IPS-NIHi7 (cell line): ENCODE measurements at regions not wholly inside any gene's neighbourhood (a gene's known extent, or its start where the extent isn't known, plus 50 kb on each side); places are given as distances from the start of the nearest gene placed in this dataset.
A peak's percentile ranks its signal among the peaks of the same experiment; 100 is the strongest.

Experiments
- DNase-seq: peaks from one replicate; pipeline ENCODE4 v3.0.0; 2012; ENCODE audit warnings: mixed read lengths; ENCODE audit errors: extremely low spot score

DNA sequence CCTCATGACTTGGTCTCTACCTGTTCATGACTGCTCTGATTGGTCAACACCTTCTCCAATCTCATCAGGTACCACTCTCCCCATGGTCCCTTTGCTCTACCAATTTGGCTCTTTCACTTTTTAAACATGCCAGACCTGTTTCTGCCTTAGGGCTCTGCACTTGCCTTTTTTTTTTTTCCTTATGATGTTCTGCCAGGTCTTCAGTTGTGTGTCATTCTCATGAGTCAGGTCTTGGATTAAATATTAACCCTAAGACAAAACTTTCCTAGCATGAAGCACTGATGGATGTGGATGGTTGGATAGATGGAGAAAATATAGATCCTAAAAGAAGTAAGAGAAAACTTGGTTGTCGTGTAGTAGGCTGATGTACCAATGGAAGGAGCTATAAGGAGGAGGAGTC lies 219.3 kb downstream of the TTC32 start:
- DNase-seq = no peak

DNA sequence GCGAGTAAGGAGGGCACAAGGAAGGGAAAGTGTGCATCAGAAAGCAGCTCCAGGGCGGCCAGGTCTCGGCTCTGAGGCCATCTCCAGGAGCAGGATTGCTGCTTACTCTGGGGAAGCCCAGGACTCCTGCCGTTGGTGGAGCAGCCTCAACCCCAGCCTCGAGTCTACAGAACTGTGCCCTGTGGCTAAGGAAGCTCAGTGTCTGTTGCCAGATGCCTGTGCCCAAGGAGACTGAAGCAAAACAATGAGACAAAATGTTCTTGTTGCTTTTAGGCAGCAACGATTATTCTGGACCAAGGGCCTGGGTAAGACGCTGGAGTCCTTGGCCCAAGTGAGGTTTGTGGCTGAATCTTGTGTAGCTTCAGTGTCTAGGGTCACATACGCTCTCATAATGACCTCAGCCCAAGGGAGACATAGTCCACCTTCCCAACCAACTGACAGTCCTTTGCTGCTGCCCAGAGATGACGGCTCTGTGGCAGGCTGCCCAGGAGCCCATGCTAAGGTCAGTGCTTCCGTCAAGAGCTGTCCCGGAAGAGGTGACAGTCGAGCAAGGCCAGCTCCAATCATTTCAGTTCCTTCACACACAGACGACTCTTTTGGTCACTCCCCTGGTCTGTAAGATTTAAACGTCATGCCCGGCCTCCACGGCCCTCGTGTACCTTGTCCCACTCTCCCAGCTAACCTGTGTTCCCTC lies 223.8 kb downstream of the TTC32 start:
- DNase-seq = no peak

DNA sequence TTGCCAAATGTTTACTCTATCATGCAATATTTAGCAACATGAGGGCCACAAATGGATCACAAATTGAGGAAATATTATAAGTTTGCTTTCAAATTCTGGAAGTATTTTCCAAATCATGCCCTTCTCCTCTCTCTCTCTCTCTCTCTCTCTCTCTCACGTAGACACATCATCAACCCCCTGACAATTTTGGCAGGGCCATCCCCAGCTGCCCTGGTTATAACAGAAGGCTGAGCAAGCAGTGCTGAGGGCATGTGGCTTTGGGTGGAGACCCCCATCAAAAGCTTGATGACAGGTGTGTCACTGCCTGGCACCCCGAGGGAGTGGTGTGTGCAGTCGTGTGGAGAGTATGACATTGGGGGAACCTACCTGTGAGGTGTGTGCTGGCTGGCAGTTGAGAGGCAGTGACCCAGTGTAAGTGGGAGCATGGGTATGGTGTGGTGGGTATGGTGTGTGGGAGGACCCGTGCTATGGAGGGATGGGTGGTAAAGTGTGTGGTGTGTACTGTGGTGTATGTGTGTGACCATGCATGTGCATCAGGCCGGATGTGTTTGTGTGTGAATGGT lies 224.5 kb downstream of the TTC32 start:
- DNase-seq = no peak

DNA sequence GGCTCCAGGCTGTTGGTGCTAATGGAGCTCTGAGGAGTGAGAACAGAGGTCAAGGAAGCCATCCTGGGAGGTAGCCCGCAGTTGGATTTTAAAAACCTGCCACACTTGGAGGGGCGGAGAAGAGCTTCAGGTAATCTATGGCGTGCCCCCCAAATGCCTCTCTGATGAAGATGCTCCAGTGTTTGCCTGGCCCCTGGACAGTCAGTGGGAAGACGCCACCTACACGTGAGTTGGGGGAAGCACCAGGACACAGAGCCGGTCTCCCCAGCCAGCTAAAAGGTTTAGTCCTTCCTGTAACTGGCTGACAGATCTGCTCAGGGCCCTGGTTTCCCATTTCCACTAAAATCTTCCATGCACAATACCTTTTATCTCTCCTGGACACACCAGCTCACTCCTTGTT lies 225.0 kb downstream of the TTC32 start:
- peak; percentile 74 for DNase-seq

DNA sequence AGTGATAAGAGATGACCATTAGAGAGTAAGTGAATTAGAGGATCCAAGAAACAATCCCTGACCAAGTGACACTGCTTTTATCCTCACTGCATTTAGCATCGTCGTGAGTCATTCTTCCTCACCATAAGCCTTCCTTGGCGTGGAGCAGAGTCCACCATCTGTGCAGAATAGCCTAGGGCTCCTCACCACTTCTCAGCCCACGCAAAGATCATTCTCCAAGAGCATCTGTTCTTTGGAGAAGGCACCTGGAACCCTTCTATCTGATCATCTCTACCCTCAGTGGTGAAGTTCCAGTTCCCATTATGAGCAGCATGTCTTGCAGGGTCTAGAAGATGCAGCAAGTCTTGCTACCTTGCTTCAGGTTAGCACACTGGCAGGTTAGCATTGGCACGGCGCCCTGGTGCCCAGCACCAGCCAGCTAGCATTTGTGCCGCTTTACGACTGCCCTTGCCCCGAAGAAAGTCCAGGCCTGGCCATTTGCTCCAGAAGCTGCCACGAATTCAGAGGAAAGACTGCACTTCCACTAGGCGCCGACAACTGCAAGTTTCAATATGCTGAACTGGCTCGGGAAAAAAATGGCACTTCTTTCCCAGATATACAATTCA lies 225.8 kb downstream of the TTC32 start:
- DNase-seq = no peak

DNA sequence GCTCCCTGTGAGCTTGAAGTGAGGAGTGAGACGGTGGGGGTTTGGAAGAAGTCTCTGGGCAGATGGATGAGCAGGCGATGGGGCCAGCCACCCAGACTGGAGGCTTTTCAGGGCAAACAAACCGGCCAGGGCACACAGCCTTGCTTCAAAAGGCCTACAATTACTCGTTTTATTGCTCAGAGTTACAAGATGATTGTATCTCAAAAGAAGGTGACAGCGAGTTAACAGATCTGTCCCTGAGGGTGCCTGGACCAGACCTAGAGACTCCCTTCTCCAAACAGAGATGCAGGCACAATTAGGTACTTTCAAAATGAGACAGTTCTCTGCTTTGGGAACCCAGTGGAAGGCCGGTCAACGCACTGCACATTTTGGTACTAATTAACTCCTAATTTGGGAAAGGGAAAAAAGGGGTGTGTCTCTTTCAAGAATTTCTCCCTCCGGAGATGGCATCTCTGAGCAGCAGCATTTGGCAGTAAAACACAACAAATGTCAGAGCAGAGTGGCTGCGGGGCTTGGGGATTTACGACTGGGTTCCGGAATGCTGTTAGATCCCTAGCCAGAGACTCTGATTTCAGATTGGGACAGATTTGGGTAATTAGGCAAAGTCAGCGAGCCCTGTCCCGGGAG lies 226.7 kb downstream of the TTC32 start:
- DNase-seq = no peak

DNA sequence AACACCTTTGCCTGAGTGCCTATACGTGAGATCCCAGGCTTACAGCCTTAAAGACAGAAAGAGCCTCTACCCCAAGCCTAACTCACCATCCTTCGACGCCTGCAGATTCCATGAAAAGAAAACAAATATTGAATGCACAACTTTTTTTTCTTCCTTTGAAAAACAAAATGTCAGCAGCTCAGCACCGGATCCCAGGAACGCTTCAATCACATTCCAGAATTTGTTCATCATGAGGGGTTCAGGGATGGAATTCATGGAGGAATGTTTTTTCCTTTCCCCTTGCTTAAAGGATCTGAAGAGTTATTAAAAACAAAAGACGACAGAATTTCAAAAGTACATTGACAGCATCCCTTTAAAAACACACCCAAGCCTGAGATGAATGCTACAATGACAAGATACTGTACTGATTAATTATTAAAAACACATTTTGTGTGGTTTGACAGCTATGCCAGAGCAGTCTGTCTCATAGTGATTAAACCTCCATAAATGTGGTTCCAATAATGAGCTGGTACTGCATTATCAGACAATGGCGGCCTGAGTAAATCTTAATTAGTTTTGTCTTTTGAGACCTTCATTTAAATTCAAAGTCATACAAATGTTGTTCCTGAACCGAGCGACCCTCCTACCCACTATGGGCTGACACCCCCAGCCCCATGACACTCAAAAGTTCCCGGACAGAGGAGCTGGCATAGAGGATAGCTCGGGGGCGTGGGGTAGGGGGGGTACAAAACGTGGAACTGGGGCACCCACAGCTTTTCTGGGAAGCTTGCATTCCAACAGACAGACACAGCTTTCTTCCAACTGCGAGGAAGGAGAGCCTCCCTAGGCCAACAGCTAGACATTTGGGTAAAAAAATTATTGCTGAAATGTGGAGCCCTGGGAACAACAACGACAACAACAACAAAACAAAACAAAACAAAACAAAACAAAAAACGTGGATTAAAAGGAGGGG lies 227.5 kb downstream of the TTC32 start:
- DNase-seq = no peak

DNA sequence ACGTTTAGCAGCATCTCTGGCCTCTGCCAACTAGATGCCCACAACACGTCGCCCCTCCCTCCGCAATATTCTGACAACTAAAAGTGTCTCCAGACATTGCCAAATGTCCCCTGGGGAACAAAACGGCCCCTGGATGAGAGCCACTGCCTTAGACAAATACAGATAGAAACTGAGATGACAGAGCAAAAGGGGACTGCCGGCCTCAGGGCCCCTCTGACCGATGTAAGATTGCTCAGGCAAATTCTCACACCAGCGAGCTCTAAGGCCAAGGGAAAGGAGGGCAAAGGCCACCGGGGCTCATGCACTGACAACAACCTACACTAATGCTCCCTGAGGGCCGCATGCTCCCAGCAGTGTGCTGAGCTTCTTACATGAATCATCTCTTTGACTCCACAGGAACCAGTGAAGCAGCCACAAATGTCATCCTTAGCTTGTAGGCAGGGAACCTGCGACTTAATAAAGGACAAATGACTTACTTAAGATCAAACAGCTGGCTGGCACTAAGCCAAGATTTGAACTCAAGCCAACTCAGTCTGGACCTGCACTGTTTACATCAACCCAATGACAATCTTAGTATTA lies 228.5 kb downstream of the TTC32 start:
- DNase-seq = peak; percentile 29

DNA sequence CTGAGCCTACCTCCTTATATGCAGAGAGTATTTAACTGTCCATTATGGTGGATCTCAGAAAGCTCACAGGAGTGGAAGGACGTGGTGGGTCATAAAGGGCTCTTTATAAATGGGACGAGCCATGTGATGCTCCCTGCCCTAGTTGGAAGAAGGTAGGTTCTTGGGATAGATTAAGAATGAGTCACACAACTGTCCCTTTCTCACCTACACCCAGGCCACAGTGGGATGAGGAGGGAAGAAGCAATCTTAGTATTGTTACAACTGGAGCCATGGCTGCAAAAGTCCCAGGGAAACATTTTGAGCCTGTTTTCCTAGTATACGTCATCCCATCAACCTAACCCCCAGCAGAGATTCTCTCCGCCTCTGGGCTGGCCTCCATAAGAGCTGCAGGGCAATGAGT lies 229.9 kb downstream of the TTC32 start:
- DNase-seq = no peak

DNA sequence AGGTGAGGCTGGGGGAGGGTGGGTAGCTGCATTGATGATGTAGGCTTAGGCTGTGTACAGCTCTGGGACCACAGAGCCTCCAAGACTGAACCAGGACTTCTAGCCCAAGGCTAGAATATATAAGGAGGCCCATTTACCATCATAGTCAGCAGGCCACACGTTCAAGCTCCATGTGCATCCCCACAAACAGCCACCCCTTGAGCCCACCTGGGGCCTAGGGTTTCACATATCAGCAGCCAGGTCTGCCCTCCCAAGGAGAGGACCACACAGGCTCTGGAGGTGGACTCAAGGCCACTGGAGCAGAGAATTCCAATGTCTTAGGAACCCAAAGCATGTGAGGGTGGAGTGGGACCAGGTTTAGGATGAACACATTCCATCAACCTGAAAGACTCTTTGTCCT lies 230.5 kb downstream of the TTC32 start:
- no peak for DNase-seq

DNA sequence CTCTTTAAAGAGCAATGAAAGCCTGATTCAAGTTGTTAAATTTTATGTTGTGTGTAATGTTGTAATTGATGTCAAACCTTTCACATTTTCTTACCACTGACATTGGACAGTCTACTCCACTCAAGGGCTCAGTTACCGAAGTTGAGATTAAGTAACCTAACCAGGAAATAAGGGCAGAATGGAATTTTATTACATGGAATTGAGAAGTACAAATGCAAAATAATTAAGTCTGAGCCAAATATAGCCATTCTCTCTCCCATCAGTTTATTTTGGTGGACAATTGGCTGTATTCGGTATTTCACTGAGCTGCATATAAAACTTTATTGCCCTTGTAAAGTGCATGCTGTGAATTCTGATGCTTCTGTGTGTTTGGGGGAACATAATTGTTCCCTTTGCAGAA lies 231.5 kb downstream of the TTC32 start:
- no peak for DNase-seq

DNA sequence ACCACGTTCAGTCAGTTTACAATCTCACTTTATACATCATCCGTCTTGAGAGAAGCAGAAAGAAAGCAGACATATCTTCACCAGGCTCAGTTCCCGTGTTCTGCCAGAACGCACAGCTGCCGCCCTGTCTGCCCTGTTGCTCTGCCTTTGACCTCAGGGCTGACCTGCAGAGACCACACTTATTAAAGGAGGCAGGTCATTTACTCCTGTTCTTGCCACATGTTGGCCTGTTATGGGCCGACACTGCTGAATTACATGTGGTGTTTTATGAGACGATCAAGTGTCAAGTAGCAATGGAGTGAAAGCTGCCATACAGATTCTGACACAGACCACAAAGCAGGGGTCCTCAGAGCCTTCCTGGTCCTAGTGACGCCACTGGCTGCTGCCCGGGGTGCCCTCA lies 232.2 kb downstream of the TTC32 start:
- DNase-seq = no peak

DNA sequence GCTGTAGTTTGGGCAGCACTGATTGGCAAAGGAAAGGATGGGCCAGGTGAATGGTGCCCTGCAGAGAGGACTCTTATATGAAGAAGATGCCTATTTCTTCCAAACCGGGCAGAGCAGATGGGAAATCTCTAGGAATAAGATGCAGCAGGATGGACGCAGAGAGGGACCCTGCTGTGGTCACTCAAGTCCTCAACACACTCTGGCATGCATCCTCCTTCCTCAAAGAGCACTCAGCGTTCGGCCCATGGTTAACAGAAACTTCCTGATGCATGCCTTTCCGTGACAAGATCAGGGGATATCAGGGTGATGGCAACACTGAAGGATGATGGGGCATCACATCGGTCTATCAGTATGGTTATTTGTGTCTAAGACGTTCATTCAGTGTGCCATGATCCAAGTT lies 232.7 kb downstream of the TTC32 start:
- DNase-seq = no peak

DNA sequence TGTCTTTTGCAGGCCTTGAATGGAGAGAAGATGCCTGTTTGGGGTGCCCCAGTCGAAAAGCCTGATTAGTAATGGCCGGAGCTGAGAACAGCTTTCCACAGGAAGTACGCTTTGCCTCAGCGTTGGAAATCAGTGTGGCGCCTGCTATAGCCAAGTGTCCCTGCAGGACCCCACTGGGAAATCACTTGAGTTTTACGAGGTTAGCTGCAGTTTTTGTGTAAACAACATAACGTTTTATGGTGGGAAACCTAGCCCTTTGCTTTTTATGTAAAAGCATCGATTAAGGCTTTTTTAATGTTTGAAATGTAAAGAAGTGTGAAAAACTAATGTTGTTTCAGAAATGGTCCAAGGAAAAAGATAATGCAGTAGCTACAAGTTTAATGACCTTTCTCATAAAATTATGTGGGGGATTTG lies 234.2 kb downstream of the TTC32 start:
- no peak for DNase-seq

DNA sequence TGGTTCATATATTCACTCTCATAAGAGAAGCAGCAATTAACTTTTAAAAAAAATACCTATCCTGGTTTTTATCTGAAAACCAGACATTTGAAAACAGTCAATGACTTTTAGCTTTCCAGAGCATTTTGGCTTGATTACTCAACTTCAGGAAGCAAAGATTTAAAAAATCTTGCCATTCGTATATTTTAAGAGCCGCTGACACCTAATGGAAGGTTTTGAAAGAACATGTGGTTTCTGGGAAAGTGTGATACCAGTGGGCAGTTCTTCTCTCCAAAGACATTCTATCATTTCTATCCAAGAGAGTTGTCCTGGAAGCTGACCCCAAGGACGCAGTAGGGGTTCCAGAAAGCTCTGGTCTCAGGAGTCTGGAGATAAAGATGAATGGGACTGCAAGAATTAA lies 234.7 kb downstream of the TTC32 start:
- no peak for DNase-seq

DNA sequence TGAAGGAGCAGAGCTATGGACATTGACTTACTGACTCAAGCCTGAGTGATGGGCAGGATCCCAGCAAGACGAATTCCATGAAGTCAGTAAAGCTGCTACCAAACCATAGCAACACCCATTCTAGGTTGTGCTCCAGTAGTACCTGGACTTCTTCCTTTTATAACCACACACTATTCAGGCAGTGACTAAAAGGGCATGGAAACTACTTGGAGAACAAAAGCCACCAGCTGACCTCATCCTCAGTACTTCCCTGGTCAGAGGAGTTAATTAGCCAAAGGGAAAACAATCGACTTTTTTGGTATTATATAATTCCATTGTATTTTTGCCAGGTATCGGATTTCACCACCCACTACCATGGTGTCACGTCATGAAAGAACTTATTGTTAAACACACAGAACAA lies 237.1 kb downstream of the TTC32 start:
- DNase-seq = no peak

DNA sequence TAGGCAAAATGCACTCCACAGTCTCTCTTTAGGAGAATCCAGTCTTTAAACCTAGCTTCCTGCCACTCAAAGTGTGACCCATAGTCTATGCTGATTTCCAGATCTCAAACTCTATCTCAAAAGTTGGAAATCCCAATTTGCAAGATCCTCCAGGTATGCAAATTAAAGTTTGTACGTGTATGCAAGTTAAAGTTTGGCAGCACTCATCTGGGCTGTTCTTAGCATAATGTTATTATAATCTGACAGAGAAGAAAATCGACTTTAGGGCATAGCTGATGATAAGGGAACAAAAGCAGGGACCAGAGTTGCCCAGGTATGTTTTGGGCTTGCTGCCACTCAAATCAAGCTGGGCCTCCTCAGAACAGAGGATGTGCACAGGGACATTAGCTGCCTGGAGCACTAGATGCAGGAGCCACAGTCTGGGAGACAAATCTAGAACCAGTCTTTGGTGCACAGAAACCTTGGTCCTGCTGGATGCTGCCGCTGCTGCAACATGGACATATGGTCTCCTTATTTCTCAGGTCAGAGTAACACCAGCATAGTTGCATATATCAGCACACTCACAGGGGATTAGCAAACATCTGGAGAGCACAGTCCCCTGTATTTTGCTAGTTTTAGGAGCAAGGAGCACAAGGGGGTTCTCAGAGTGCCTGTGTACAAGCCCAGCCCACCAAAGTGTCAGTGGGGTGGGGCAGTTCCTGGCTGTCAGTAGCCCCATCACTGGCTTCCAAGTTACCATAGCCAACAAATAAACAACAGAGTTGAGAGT lies 242.6 kb downstream of the TTC32 start:
- no peak for DNase-seq

DNA sequence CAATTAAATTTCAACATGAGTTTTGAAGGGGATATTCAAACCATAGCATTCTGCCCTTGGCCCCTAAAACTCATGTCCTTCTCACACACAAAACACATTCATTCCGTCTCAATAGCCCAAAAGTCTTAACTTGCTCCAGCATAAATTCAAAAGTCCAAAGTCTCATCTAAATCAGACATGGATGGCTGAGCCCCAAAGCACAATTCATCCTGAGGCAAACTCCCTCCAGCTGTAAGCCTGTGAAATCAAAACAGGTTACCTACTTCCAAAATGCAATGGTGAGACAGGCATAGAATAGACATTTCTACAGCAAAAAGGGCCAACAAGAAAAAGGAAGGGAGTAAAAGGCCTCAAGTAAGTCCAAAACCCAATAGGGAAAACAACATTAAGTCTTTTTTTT lies 245.8 kb downstream of the TTC32 start:
- no peak for DNase-seq

DNA sequence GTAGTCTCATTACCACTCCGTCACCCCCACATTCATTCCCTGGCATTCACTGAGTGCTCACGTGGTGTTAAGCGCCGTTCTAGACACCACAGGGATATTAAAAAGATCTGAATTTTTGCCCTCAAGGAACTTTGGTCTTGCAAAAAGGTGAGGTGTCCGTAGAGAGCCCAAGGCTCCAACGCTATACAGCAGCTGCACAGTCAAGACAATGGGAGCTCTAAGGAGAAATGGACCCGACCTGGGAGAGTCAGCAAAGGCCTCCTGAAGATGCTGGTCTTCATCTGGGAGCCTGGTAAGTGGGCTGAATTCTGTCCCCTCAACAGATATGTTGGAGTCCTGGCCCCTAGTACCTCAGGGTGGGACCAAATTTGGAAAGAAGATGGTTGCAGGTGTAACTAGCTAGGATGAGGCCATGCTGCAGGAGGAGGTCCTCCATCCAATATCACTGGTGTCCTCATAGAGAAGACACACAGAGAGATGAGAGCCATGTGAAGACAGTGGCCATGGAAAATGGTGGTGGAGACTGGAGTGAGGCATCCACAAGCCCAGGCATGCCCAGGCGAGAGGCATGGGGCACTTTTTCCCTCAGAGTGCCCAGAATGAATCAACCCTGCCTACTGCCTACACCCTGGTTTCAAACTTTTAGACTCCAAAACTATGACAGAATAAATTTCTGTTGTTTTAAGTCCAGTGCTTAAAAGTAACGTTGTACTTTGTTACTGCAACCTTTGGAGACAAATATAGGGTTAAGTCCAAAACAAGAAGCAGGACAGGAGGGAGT lies 247.3 kb downstream of the TTC32 start:
- no peak for DNase-seq

DNA sequence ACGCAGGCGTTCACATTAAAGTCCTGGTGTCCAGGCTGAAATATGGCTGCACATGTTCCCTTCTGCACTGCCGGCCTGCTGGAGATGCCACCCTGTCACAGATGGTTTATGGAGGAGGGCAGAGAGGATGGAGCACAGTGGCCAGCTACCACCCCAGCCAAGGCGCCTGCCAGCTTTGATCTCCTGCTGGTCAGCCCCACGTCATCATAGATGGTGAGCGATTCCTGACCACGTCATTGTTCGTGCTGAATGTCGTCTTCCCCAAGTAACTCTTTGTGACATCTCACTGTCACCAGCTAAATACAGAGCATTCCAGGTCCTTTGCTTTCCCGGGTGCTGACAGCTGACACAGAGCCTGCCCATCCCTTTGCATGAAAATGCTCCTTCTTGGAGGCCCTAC lies 248.3 kb downstream of the TTC32 start:
- no peak for DNase-seq
